H9 (cell line): ENCODE measurements at regions not wholly inside any gene's neighbourhood (a gene's known extent, or its start where the extent isn't known, plus 50 kb on each side); places are given as distances from the start of the nearest gene placed in this dataset.

Source experiments
- DNase-seq: peaks from one replicate; pipeline ENCODE4 v3.0.0-alpha.2; 2017
- H2AFZ ChIP-seq: one replicate; pipeline ENCODE4 v1.6.1; 2013; ENCODE audit warnings: mild to moderate bottlenecking, low read length, control low read depth, moderate library complexity
- H2AK5ac ChIP-seq: 2 replicates; pipeline ENCODE4 v1.6.1; 2013; ENCODE audit warnings: low read length, control low read depth, mixed read lengths; ENCODE audit not compliant: insufficient read length
- H2BK120ac ChIP-seq: one replicate; pipeline ENCODE4 v1.6.1; 2013; ENCODE audit warnings: low read depth, mild to moderate bottlenecking, low read length, control low read depth, inconsistent platforms; ENCODE audit not compliant: poor library complexity, severe bottlenecking
- H2BK12ac ChIP-seq: 2 replicates; pipeline ENCODE4 v1.6.1; 2013; ENCODE audit warnings: low read length, control low read depth, mixed read lengths, low read depth; ENCODE audit not compliant: insufficient read length
- H2BK15ac ChIP-seq: 2 replicates; pipeline ENCODE4 v1.6.1; 2013; ENCODE audit warnings: low read depth, low read length, control low read depth
- H2BK20ac ChIP-seq: one replicate; pipeline ENCODE4 v1.6.1; 2013; ENCODE audit warnings: low read depth, mild to moderate bottlenecking, low read length, control low read depth, inconsistent platforms; ENCODE audit not compliant: poor library complexity, severe bottlenecking
- H2BK5ac ChIP-seq: 2 replicates; pipeline ENCODE4 v1.6.1; 2013; ENCODE audit warnings: low read length, control low read depth, mixed read lengths; ENCODE audit not compliant: insufficient read length
- H3K14ac ChIP-seq: 2 replicates; pipeline ENCODE4 v1.6.1; 2013; ENCODE audit warnings: low read length, control low read depth; ENCODE audit not compliant: insufficient read depth
- H3K18ac ChIP-seq: 2 replicates; pipeline ENCODE4 v1.6.1; 2013; ENCODE audit warnings: low read depth, mild to moderate bottlenecking, mixed read lengths, low read length, control low read depth; ENCODE audit not compliant: insufficient read length
- H3K23ac ChIP-seq: 2 replicates; pipeline ENCODE4 v1.6.1; 2013; ENCODE audit warnings: low read length, control low read depth, mixed read lengths, low read depth; ENCODE audit not compliant: insufficient read length
- H3K23me2 ChIP-seq: 2 replicates; pipeline ENCODE4 v1.6.1; 2013; ENCODE audit warnings: low read depth, mild to moderate bottlenecking, mixed read lengths, low read length, control low read depth; ENCODE audit not compliant: insufficient read length, poor library complexity, severe bottlenecking
- H3K27ac ChIP-seq: 2 replicates; pipeline ENCODE4 v1.5.1; 2013; ENCODE audit warnings: low read length, control low read depth, mixed read lengths, low read depth; ENCODE audit not compliant: insufficient read length
- H3K27me3 ChIP-seq: 2 replicates; pipeline ENCODE4 v1.6.1; 2013; ENCODE audit warnings: low read length, control low read depth, inconsistent platforms; ENCODE audit not compliant: insufficient read depth
- H3K4ac ChIP-seq: 2 replicates; pipeline ENCODE4 v1.6.1; 2013; ENCODE audit warnings: low read depth, mild to moderate bottlenecking, control low read depth, inconsistent platforms, low read length, moderate library complexity
- H3K4me1 ChIP-seq: 2 replicates; pipeline ENCODE4 v1.6.1; 2013; ENCODE audit warnings: low read length, control low read depth, inconsistent platforms; ENCODE audit not compliant: insufficient read depth
- H3K4me2 ChIP-seq: 2 replicates; pipeline ENCODE4 v1.6.1; 2013; ENCODE audit warnings: low read length, control low read depth, mixed read lengths; ENCODE audit not compliant: insufficient read length, insufficient read depth
- H3K56ac ChIP-seq: 2 replicates; pipeline ENCODE4 v1.6.1; 2013; ENCODE audit warnings: low read depth, mild to moderate bottlenecking, mixed read lengths, low read length, control low read depth; ENCODE audit not compliant: insufficient read length
- H3K79me1 ChIP-seq: 2 replicates; pipeline ENCODE4 v1.6.1; 2013; ENCODE audit warnings: low read depth, mild to moderate bottlenecking, moderate library complexity, low read length, control low read depth, inconsistent platforms; ENCODE audit not compliant: insufficient read depth, poor library complexity, severe bottlenecking
- H3K79me2 ChIP-seq: 2 replicates; pipeline ENCODE4 v1.6.1; 2013; ENCODE audit warnings: low read length, control low read depth, inconsistent platforms; ENCODE audit not compliant: insufficient read depth
- H3K9ac ChIP-seq: 2 replicates; pipeline ENCODE4 v1.6.1; 2013; ENCODE audit warnings: low read length, control low read depth, mixed read lengths; ENCODE audit not compliant: insufficient read length; ENCODE audit errors: extremely low read depth
- H3K9me3 ChIP-seq: one replicate; pipeline ENCODE4 v1.6.1; 2013; ENCODE audit warnings: low read depth, low read length, inconsistent platforms; ENCODE audit not compliant: control insufficient read depth
- H3T11ph ChIP-seq: one replicate; pipeline ENCODE4 v1.6.1; 2013; ENCODE audit warnings: mild to moderate bottlenecking, low read length, control low read depth, inconsistent platforms
- H4K20me1 ChIP-seq: one replicate; pipeline ENCODE4 v1.6.1; 2013; ENCODE audit not compliant: control insufficient read depth, insufficient read length, insufficient read depth
- H4K5ac ChIP-seq: 2 replicates; pipeline ENCODE4 v1.6.1; 2013; ENCODE audit warnings: low read depth, mild to moderate bottlenecking, mixed read lengths, low read length, control low read depth; ENCODE audit not compliant: insufficient read length
- H4K8ac ChIP-seq: replicated peaks from 2 replicates; pipeline ENCODE4 v1.6.1; 2013; ENCODE audit warnings: low read length, control low read depth, mixed read lengths, low read depth; ENCODE audit not compliant: insufficient read length
- H4K91ac ChIP-seq: 2 replicates; pipeline ENCODE4 v1.6.1; 2013; ENCODE audit warnings: low read depth, mild to moderate bottlenecking, moderate library complexity, mixed read lengths, low read length, control low read depth; ENCODE audit not compliant: insufficient read length
- H3K27ac Mint-ChIP-seq, 3 experiments: 2 replicates in 2 of 3; 3 replicates in 1 of 3; pipeline ENCODE4 v1.8.0; 2020 to 2021; ENCODE audit warnings: mixed read lengths in 3 of 3, mild to moderate bottlenecking in 1 of 3, moderate library complexity in 1 of 3
- H3K27me3 Mint-ChIP-seq: 2 replicates; pipeline ENCODE4 v1.8.0; 2021; ENCODE audit warnings: low read depth, mild to moderate bottlenecking, moderate library complexity, mixed read lengths
- H3K36me3 Mint-ChIP-seq, 3 experiments: 2 replicates in 2 of 3; 3 replicates in 1 of 3; pipeline ENCODE4 v1.8.0; 2020 to 2021; ENCODE audit warnings: low read depth in 3 of 3, mixed read lengths in 3 of 3; ENCODE audit not compliant: insufficient read depth in 1 of 3
- H3K4me1 Mint-ChIP-seq, 2 experiments: 2 replicates each; pipeline ENCODE4 v1.8.0; 2020; ENCODE audit warnings: mixed read lengths in 2 of 2
- H3K4me3 Mint-ChIP-seq, 2 experiments: 2 replicates in 1 of 2; 3 replicates in 1 of 2; pipeline ENCODE4 v1.8.0; 2020 to 2021; ENCODE audit warnings: mild to moderate bottlenecking in 2 of 2, mixed read lengths in 2 of 2, moderate library complexity in 1 of 2
- H3K9me3 Mint-ChIP-seq, 2 experiments: 2 replicates in 1 of 2; 3 replicates in 1 of 2; pipeline ENCODE4 v1.8.0; 2020; ENCODE audit warnings: mild to moderate bottlenecking in 2 of 2, mixed read lengths in 2 of 2, moderate library complexity in 1 of 2
- CTCF ChIP-seq: fragments of 200-600 bp; sonication (generic); conservative IDR thresholded peaks from 3 replicates; pipeline ENCODE4 v1.8.0; 2021; ENCODE audit warnings: antibody characterized with exemption, mild to moderate bottlenecking
- WGBS: extraction: QIAGEN DNeasy Blood & Tissue Kit; methylation state at CpG from one replicate; pipeline ENCODE4 v1.1.7; 2013; ENCODE audit warnings: missing lambda C conversion rate, low lambda C conversion rate, mixed read lengths; ENCODE audit not compliant: insufficient read length; ENCODE audit errors: extremely low coverage; 5-methylcytosine and 5-hydroxymethylcytosine counted together

- Mint-ChIP-seq H3K36me3 (no peaks in the 10 kb centered on the region), H3K27ac (no peak overlapping the region), H3K4me3 (no peak overlapping the region), H3K27me3 (no peaks in the 10 kb centered on the region), H3K9me3 (no peaks in the 10 kb centered on the region), H3K4me1 (no peaks in the 10 kb centered on the region)
- H2BK120ac ChIP-seq = no peak overlapping the region
- no peak overlapping the region for H4K5ac ChIP-seq
- no peaks in the 10 kb centered on the region for H3K4me1 ChIP-seq
- H3K14ac ChIP-seq = no peak overlapping the region
- no peak for TF ChIP-seq CTCF
- no peak overlapping the region for H3K18ac ChIP-seq
- H3K27me3 ChIP-seq = no peaks in the 10 kb centered on the region
- H2BK5ac ChIP-seq = no peak overlapping the region
- no peak overlapping the region for H2AK5ac ChIP-seq
- H4K20me1 ChIP-seq = no peaks in the 10 kb centered on the region
- no CpG with 5 or more reads among the region's 7 CpGs for WGBS
- H3K9me3 ChIP-seq = no peaks in the 10 kb centered on the region
- H2BK15ac ChIP-seq = no peak overlapping the region
- H3K4ac ChIP-seq = no peak overlapping the region
- no peak overlapping the region for H2BK20ac ChIP-seq
- no peak for DNase-seq
- H4K91ac ChIP-seq = no peak overlapping the region
- no peak overlapping the region for H3T11ph ChIP-seq
- no peak overlapping the region for H3K23ac ChIP-seq
- no peak overlapping the region for H2BK12ac ChIP-seq
- no peak overlapping the region for H3K27ac ChIP-seq
- no peak overlapping the region for H3K56ac ChIP-seq
- H2AFZ ChIP-seq = no peak overlapping the region
- no peaks in the 10 kb centered on the region for H3K79me1 ChIP-seq
- H4K8ac ChIP-seq = no peak overlapping the region
- no peaks in the 10 kb centered on the region for H3K23me2 ChIP-seq
- H3K4me2 ChIP-seq = no peak overlapping the region
- no peaks in the 10 kb centered on the region for H3K79me2 ChIP-seq
- H3K9ac ChIP-seq = no peak overlapping the region
These were observed 100.2 kb upstream of the C1QTNF7 start for GRCh38 chr4:15327311-15328298.
